H1 (cell line): ENCODE measurements at regions not wholly inside any gene's neighbourhood (a gene's known extent, or its start where the extent isn't known, plus 50 kb on each side); places are given as distances from the start of the nearest gene placed in this dataset.

ENCODE experiments used
- CTCF ChIA-PET: fragments of 300-600 bp; sonication (Branson Sonifier 250); formaldehyde crosslinking; loops from one replicate; lab custom pipeline; 2021; ENCODE audit not compliant: partially characterized antibody; lab: Charles Lee
- POLR2A ChIA-PET: fragments of 300-600 bp; sonication (Branson Sonifier 250); formaldehyde crosslinking; loops from one replicate; lab custom pipeline; 2021; ENCODE audit warnings: inconsistent platforms; ENCODE audit not compliant: partially characterized antibody; lab: Charles Lee
- DNase-seq, 2 experiments: peaks; one replicate each; pipeline versions ENCODE4 v3.0.0 to v3.0.0-alpha.2; 2010 to 2022; ENCODE audit warnings: low spot score in 2 of 2, low read depth in 1 of 2, mixed read lengths in 1 of 2
- FAIRE-seq: peaks from 2 replicates; lab custom pipeline; 2011; peaks lifted over from hg19 to GRCh38; lab: Jason Lieb, UNC
- H2AFZ ChIP-seq: 2 replicates; pipeline ENCODE4 v1.8.1; 2012; ENCODE audit warnings: low read length, inconsistent platforms
- H2AK5ac ChIP-seq: 2 replicates; pipeline ENCODE4 v1.6.1; 2013; ENCODE audit warnings: low read depth, low read length
- H2BK120ac ChIP-seq: replicated peaks from 2 replicates; pipeline ENCODE3; 2013; ENCODE audit warnings: low read depth, low read length, inconsistent platforms
- H2BK12ac ChIP-seq: 2 replicates; pipeline ENCODE4 v1.6.1; 2013; ENCODE audit warnings: low read depth, low read length
- H2BK15ac ChIP-seq: 2 replicates; pipeline ENCODE4 v1.6.1; 2013; ENCODE audit warnings: low read length
- H2BK20ac ChIP-seq: 2 replicates; pipeline ENCODE4 v1.6.1; 2013; ENCODE audit warnings: low read length
- H2BK5ac ChIP-seq: 2 replicates; pipeline ENCODE4 v1.6.1; 2013; ENCODE audit warnings: low read depth, low read length
- H3K14ac ChIP-seq: 2 replicates; pipeline ENCODE4 v1.6.1; 2013; ENCODE audit warnings: inconsistent platforms; ENCODE audit not compliant: insufficient read length
- H3K18ac ChIP-seq: 2 replicates; pipeline ENCODE4 v1.6.1; 2013; ENCODE audit warnings: low read length; ENCODE audit errors: extremely low read depth
- H3K23ac ChIP-seq: 2 replicates; pipeline ENCODE4 v1.6.1; 2013; ENCODE audit warnings: inconsistent platforms; ENCODE audit not compliant: insufficient read length
- H3K23me2 ChIP-seq: 2 replicates; pipeline ENCODE4 v1.6.1; 2013; ENCODE audit warnings: low read depth, low read length
- H3K27ac ChIP-seq: 2 replicates; pipeline ENCODE4 v1.6.1; 2011; ENCODE audit warnings: low read depth, low read length, inconsistent platforms
- H3K27me3 ChIP-seq, 4 experiments: replicated peaks in 1 of 4; 1 replicate in 1 of 4; 2 replicates in 3 of 4; pipeline versions ENCODE4 v1.6.1 to v1.8.1; 2011 to 2013; ENCODE audit warnings: low read length in 3 of 4, mild to moderate bottlenecking in 3 of 4, inconsistent platforms in 2 of 4, mixed read lengths in 2 of 4, moderate library complexity in 1 of 4; ENCODE audit not compliant: control insufficient read depth in 3 of 4, insufficient read depth in 3 of 4; ENCODE audit errors: extremely low read depth in 1 of 4
- H3K36me3 ChIP-seq, 4 experiments: 2 replicates each; pipeline versions ENCODE4 v1.6.1 to v1.8.1; 2011 to 2013; ENCODE audit warnings: mild to moderate bottlenecking in 4 of 4, low read length in 3 of 4, moderate library complexity in 2 of 4, control low read depth in 1 of 4, inconsistent platforms in 1 of 4; ENCODE audit not compliant: insufficient read depth in 4 of 4, control insufficient read depth in 2 of 4
- H3K4ac ChIP-seq: replicated peaks from 2 replicates; pipeline ENCODE3; 2013; ENCODE audit warnings: low read length, low read depth, mixed read lengths, inconsistent platforms; ENCODE audit not compliant: insufficient read length
- H3K4me1 ChIP-seq, 4 experiments: replicated peaks in 1 of 4; 1 replicate in 1 of 4; 2 replicates in 3 of 4; pipeline versions ENCODE4 v1.6.1 to v1.8.1; 2011 to 2013; ENCODE audit warnings: low read length in 3 of 4, inconsistent platforms in 2 of 4, mixed read lengths in 1 of 4; ENCODE audit not compliant: insufficient read depth in 4 of 4, control insufficient read depth in 3 of 4
- H3K4me2 ChIP-seq, 2 experiments: 2 replicates each; pipeline versions ENCODE4 v1.6.1 to v1.8.1; 2011 to 2013; ENCODE audit warnings: low read depth in 2 of 2, low read length in 2 of 2, control low read depth in 1 of 2, inconsistent platforms in 1 of 2, mild to moderate bottlenecking in 1 of 2; ENCODE audit not compliant: insufficient read depth in 1 of 2
- H3K4me3 ChIP-seq, 4 experiments: fragments of 200-600, 300-600 bp in 1 of 4; sonication (generic), shearing (Covaris generic), sonication (Bioruptor Twin) in 1 of 4; 2 replicates each; pipeline versions ENCODE4 v1.5.1 to v1.8.1; 2011 to 2016; ENCODE audit warnings: low read length in 4 of 4, low read depth in 3 of 4, control low read depth in 2 of 4, inconsistent platforms in 2 of 4, mild to moderate bottlenecking in 2 of 4, mixed read lengths in 1 of 4, moderate library complexity in 1 of 4; ENCODE audit not compliant: insufficient read depth in 2 of 4; ENCODE audit errors: extremely low read depth in 1 of 4
- H3K56ac ChIP-seq: replicated peaks from 2 replicates; pipeline ENCODE3; 2013; ENCODE audit warnings: low read depth, mild to moderate bottlenecking, mixed read lengths, low read length, inconsistent platforms; ENCODE audit not compliant: insufficient read length
- H3K79me1 ChIP-seq: 2 replicates; pipeline ENCODE4 v1.6.1; 2013; ENCODE audit warnings: low read depth, low read length, control low read depth
- H3K79me2 ChIP-seq, 2 experiments: 2 replicates each; pipeline versions ENCODE4 v1.6.1 to v1.8.1; 2012 to 2013; ENCODE audit warnings: low read length in 2 of 2, mild to moderate bottlenecking in 2 of 2, inconsistent platforms in 1 of 2; ENCODE audit not compliant: insufficient read depth in 2 of 2, control insufficient read depth in 1 of 2
- H3K9ac ChIP-seq, 4 experiments: replicated peaks in 1 of 4; 1 replicate in 1 of 4; 2 replicates in 3 of 4; pipeline versions ENCODE4 v1.6.1 to v1.8.1; 2011 to 2013; ENCODE audit warnings: low read depth in 3 of 4, low read length in 3 of 4, control low read depth in 2 of 4, mild to moderate bottlenecking in 2 of 4, moderate library complexity in 2 of 4, inconsistent platforms in 1 of 4; ENCODE audit errors: extremely low read depth in 1 of 4
- H3K9me3 ChIP-seq, 2 experiments: 2 replicates each; pipeline versions ENCODE4 v1.6.1 to v1.8.1; 2012 to 2013; ENCODE audit warnings: mild to moderate bottlenecking in 2 of 2, moderate library complexity in 2 of 2, control low read depth in 1 of 2, inconsistent platforms in 1 of 2, low read depth in 1 of 2, low read length in 1 of 2, mixed read lengths in 1 of 2; ENCODE audit not compliant: insufficient read depth in 2 of 2
- H4K20me1 ChIP-seq, 2 experiments: replicated peaks in 1 of 2; 2 replicates each; pipeline versions ENCODE3 to v1.8.1; 2011 to 2013; ENCODE audit warnings: inconsistent platforms in 2 of 2, low read length in 2 of 2, mild to moderate bottlenecking in 1 of 2; ENCODE audit not compliant: insufficient read depth in 2 of 2, control insufficient read depth in 1 of 2
- H4K5ac ChIP-seq: 2 replicates; pipeline ENCODE4 v1.6.1; 2013; ENCODE audit warnings: low read length, low read depth, mixed read lengths, inconsistent platforms; ENCODE audit not compliant: insufficient read length
- H4K8ac ChIP-seq: 2 replicates; pipeline ENCODE4 v1.8.0; 2013; ENCODE audit warnings: mild to moderate bottlenecking, moderate library complexity, low read length, inconsistent platforms; ENCODE audit not compliant: insufficient read depth; ENCODE audit errors: extremely low read depth
- H4K91ac ChIP-seq: replicated peaks from 2 replicates; pipeline ENCODE3; 2013; ENCODE audit warnings: low read length, mixed read lengths, inconsistent platforms; ENCODE audit not compliant: insufficient read length
- ASH2L ChIP-seq: fragments of 200-600, 300-600 bp; sonication (generic); IDR thresholded peaks from one replicate; pipeline ENCODE4 v1.7.1; 2017; ENCODE audit warnings: low read length
- BACH1 ChIP-seq: IDR thresholded peaks from 2 replicates; pipeline ENCODE4 v1.6.1; 2012; ENCODE audit warnings: low read length, improper control_type of control experiment
- CHD2 ChIP-seq: IDR thresholded peaks from 2 replicates; pipeline ENCODE4 v1.6.1; 2012; ENCODE audit warnings: low read length, improper control_type of control experiment
- FOSL1 ChIP-seq: IDR thresholded peaks from 2 replicates; pipeline ENCODE4 v1.6.1; 2011; ENCODE audit warnings: mild to moderate bottlenecking, low read depth, low read length, moderate library complexity; ENCODE audit not compliant: insufficient read depth
- HDAC2 ChIP-seq, 2 experiments: fragments of 300-600 bp in 1 of 2; sonication (generic) in 1 of 2; IDR thresholded peaks; 2 replicates each; pipeline ENCODE4 v1.6.1; 2011 to 2012; ENCODE audit warnings: low read depth in 2 of 2, low read length in 2 of 2, mild to moderate bottlenecking in 2 of 2, moderate library complexity in 2 of 2, borderline replicate concordance in 1 of 2, inconsistent platforms in 1 of 2
- MAFK ChIP-seq: IDR thresholded peaks from 2 replicates; pipeline ENCODE4 v1.6.1; 2012; ENCODE audit warnings: low read depth, mild to moderate bottlenecking, improper control_type of control experiment, low read length
- PHF8 ChIP-seq: fragments of 200-600 bp; sonication (generic); conservative IDR thresholded peaks from 2 replicates; pipeline ENCODE4 v1.7.1; 2012; ENCODE audit warnings: low read depth, mild to moderate bottlenecking, inconsistent platforms, low read length, moderate library complexity
- RAD21 ChIP-seq, 2 experiments: IDR thresholded peaks in 1 of 2; conservative IDR thresholded peaks in 1 of 2; 2 replicates each; pipeline ENCODE4 v1.6.1; 2011; ENCODE audit warnings: low read depth in 2 of 2, low read length in 2 of 2, improper control_type of control experiment in 1 of 2, inconsistent platforms in 1 of 2, mild to moderate bottlenecking in 1 of 2, moderate library complexity in 1 of 2
- RBBP5 ChIP-seq: IDR thresholded peaks from 2 replicates; pipeline ENCODE4 v1.7.1; 2012; ENCODE audit warnings: low read depth, mild to moderate bottlenecking, inconsistent platforms, low read length, moderate library complexity, borderline replicate concordance
- SAP30 ChIP-seq: fragments of 300-600 bp; sonication (generic); IDR thresholded peaks from 2 replicates; pipeline ENCODE4 v1.7.1; 2012; ENCODE audit warnings: low read length, moderate library complexity, mild to moderate bottlenecking, inconsistent platforms; ENCODE audit not compliant: insufficient read depth, insufficient replicate concordance
- SIRT6 ChIP-seq: IDR thresholded peaks from one replicate; pipeline ENCODE4 v1.7.1; 2012; ENCODE audit warnings: low read length, inconsistent platforms
- TAF1 ChIP-seq: IDR thresholded peaks from 2 replicates; pipeline ENCODE4 v1.6.1; 2011; ENCODE audit warnings: mild to moderate bottlenecking, low read depth, low read length
- WGBS, 2 experiments: shearing (Covaris generic) in 1 of 2; methylation state at CpG; one replicate each; pipeline versions ENCODE4 v1.1.6 to v1.1.7; 2013 to 2015; ENCODE audit warnings: low lambda C conversion rate in 2 of 2, mixed read lengths in 2 of 2, inconsistent platforms in 1 of 2, low coverage in 1 of 2, missing lambda C conversion rate in 1 of 2; ENCODE audit not compliant: insufficient replicate concordance in 2 of 2, insufficient coverage in 1 of 2, insufficient read length in 1 of 2; ENCODE audit errors: extremely low coverage in 1 of 2, missing lambda C conversion rate in 1 of 2; 5-methylcytosine and 5-hydroxymethylcytosine counted together
- TF ChIP-seq, protein P1 (sequence below): IDR thresholded peaks from 2 replicates; pipeline ENCODE4 v1.6.1; 2012; ENCODE audit warnings: inconsistent platforms

DNA sequence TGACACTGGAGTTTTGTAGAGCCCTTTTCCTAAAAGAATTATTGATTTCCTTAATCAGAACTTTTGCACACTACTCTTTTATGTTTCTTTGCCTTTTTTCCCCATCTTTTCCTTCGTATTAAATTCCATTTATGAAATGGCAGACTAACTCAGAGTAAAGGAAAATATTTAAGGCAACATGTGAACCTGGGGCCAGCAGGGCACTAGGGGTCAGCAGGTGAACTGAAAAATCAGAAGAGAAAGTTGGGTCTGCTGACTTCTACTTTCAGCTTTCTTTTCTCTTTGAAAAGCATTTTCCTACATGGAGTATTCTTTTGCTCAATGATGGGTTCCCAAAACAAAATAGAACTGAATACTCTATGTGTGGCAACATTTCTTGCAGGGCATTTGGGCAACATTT lies 226.6 kb upstream of the EXOC2 start (continued):
- no peak for TF ChIP-seq CHD2

DNA sequence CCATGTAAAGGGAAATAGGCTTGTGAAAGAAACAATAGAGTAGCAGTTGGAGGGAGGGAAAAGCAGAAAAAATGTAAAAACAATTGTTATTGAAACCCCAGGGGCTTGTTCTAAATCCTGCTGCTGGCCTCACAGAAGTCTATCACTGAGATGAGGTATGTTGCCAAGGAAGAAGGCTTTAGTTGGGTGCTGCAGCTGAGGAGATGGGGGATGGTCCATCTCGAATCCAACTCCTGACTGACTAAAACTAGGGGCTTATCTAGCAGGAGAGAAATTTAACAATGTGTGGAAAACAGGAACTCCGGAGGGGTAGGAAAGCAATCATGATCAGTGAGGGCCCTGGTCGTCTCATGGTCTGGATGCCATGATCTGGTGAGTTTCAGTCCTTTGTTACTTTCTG lies 225.0 kb upstream of the EXOC2 start:
- DNase-seq (no peak), FAIRE-seq (no peak)
- Histone ChIP-seq H2BK15ac (no peak overlapping the region), H4K5ac (no peak overlapping the region), H4K20me1 (no peaks in the 10 kb centered on the region), H2BK20ac (no peak overlapping the region), H3K27ac (no peak overlapping the region), H3K9ac (no peak overlapping the region), H3K4ac (no peak overlapping the region), H3K56ac (no peak overlapping the region), H3K14ac (no peak overlapping the region), H3K79me2 (no peaks in the 10 kb centered on the region), H2BK120ac (no peak overlapping the region), H2AK5ac (no peak overlapping the region), H3K79me1 (no peaks in the 10 kb centered on the region; the same call in 1 of the 2 replicates), H3K18ac (no peak overlapping the region), H3K23me2 (no peaks in the 10 kb centered on the region), H3K4me2 (no peak overlapping the region), H3K9me3 (peaks cover 40 to 43% of the 10 kb centered on the region in 2 experiments), H3K4me3 (no peak overlapping the region), H3K27me3 (no peaks in the 10 kb centered on the region), H3K23ac (no peak overlapping the region), H4K91ac (no peak overlapping the region), H3K36me3 (no peaks in the 10 kb centered on the region), H2BK12ac (no peak overlapping the region), H3K4me1 (peaks cover 0 to 2% (median 0%) of the 10 kb centered on the region in 4 experiments; a peak in 2 of 7 replicates), H4K8ac (no peak overlapping the region), H2BK5ac (no peak overlapping the region), H2AFZ (no peak overlapping the region)
- POLR2A ChIA-PET: no interaction called here
- CTCF ChIA-PET: interaction anchor here (1.1 kb wide), 1 partner anchor 196 kb away, joined by 3 read pairs; no protein-coding TSS in a partner anchor
- WGBS, 2 experiments: 85% methylated on average over 3 of the region's 3 CpGs; no CpG with 5 or more reads in 1 of the 2 experiments
- TF ChIP-seq PHF8 (no peak), RAD21 (IDR thresholded peaks at IDR 0.05 in 1 of 2, conservative IDR thresholded peaks at IDR 0.05 in 1 of 2; ENCODE audit: low read depth in 2 of 2, low read length in 2 of 2) (no peak), SAP30 (no peak), BACH1 (no peak), SIRT6 (no peak), ASH2L (no peak), HDAC2 (IDR thresholded peaks at IDR 0.05; ENCODE audit: borderline replicate concordance in 1 of 2, low read depth in 2 of 2, low read length in 2 of 2) (no peak), RBBP5 (no peak), TAF1 (no peak), FOSL1 (no peak), MAFK (no peak)
- TF ChIP-seq, protein P1, sequence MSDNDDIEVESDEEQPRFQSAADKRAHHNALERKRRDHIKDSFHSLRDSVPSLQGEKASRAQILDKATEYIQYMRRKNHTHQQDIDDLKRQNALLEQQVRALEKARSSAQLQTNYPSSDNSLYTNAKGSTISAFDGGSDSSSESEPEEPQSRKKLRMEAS: no peak
